Heart left ventricle (tissue), 13 donors: ENCODE measurements at regions not wholly inside any gene's neighbourhood (a gene's known extent, or its start where the extent isn't known, plus 50 kb on each side); places are given as distances from the start of the nearest gene placed in this dataset.

ENCODE experiments used
- CTCF ChIP-seq, 12 donors: fragments of 200-600 bp; sonication (generic) in 4 of 12; IDR thresholded peaks; one replicate each; pipeline versions ENCODE4 v1.5.0 to v1.8.0; 2018 to 2022; ENCODE audit warnings: antibody characterized with exemption in 12 of 12, mild to moderate bottlenecking in 5 of 12
- POLR2A ChIP-seq, 2 donors: fragments of 450-650 bp; IDR thresholded peaks; one replicate each; pipeline ENCODE4 v1.6.1; 2017; ENCODE audit warnings: antibody characterized with exemption in 2 of 2, mild to moderate bottlenecking in 2 of 2, moderate library complexity in 2 of 2
- donor health status: ischemic (EF 13 %, LVEDD 7.1; RV severe dilation, severe dysfunction).
- donor health status: DM: no; HTN: yes; CAD: no.
- donor health status: DM: no; HTN: no; CAD: no.
- donor health status: ischemic (EF 25% LVEDD 6.9; RV normal size, moderate dysfunction).
- donor health status: ischemic (EF 25% LVEDD 5.7; RV mildly dilated, moderate dysfunction).
- donor health status: ischemic (EF 35%, LVEDD 5.7; RV mildly dilated, moderate dysfunction).
- donor health status: nonischemic (EF 11% LVEDD 7.7; RV severe dilation, severe dysfunction).
- donor health status: DM: yes; HTN: yes; CAD: no.
- donor health status: PGD.
- donor health status: ischemic (EF 29% LVEDD 5.4; RV normal size, mild dysfunction).
- donor health status: nonischemic (EF 23%, LVEDD 6.1; RV moderate dilation, normal function).

GRCh38 chr1:223466151-223466550 lies 72.9 kb downstream of the CCDC185 start:
- no peak for TF ChIP-seq CTCF (IDR thresholded peaks at IDR 0.05)
- TF ChIP-seq POLR2A (IDR thresholded peaks at IDR 0.05): no peak
